K562 (cell line): ENCODE measurements at regions not wholly inside any gene's neighbourhood (a gene's known extent, or its start where the extent isn't known, plus 50 kb on each side); places are given as distances from the start of the nearest gene placed in this dataset.

Experiments
- FIP1L1 ChIP-seq: fragments of 200-400 bp; formaldehyde crosslinking; IDR thresholded peaks from 2 replicates; pipeline ENCODE4 v1.6.1; 2018; ENCODE audit warnings: mild to moderate bottlenecking, low read depth, low read length; ENCODE audit not compliant: poor library complexity, severe bottlenecking
- FOXK2 ChIP-seq, 2 experiments: fragments of 450-650 bp; IDR thresholded peaks in 1 of 2; conservative IDR thresholded peaks in 1 of 2; 2 replicates each; pipeline ENCODE4 v1.6.1; 2016; ENCODE audit warnings: low read depth in 2 of 2, mild to moderate bottlenecking in 1 of 2
- KDM4B ChIP-seq, 2 experiments: fragments of 450-650 bp in 1 of 2; sonication (generic) in 1 of 2; IDR thresholded peaks; 2 replicates each; pipeline ENCODE4 v1.6.1; 2016 to 2017; ENCODE audit warnings: borderline replicate concordance in 2 of 2, antibody characterized with exemption in 1 of 2, low read depth in 1 of 2, mild to moderate bottlenecking in 1 of 2
- POLR2A ChIP-seq: fragments of 450-650 bp; conservative IDR thresholded peaks from 2 replicates; pipeline ENCODE4 v1.6.1; 2016
- USF2 ChIP-seq: sonication (generic); formaldehyde crosslinking; IDR thresholded peaks from 2 replicates; pipeline ENCODE4 v1.5.0; 2020; ENCODE audit warnings: missing genetic modification reagents
- ZBTB33 ChIP-seq: sonication (generic); formaldehyde crosslinking; IDR thresholded peaks from 2 replicates; pipeline ENCODE4 v1.8.1; 2023; ENCODE audit warnings: mild to moderate bottlenecking, missing genetic modification reagents

- TF ChIP-seq USF2 (no peak), KDM4B (IDR thresholded peaks at IDR 0.05; ENCODE audit: borderline replicate concordance in 2 of 2, low read depth in 1 of 2) (no peak), FIP1L1 (no peak), FOXK2 (conservative IDR thresholded peaks at IDR 0.05 in 1 of 2, IDR thresholded peaks at IDR 0.05 in 1 of 2; ENCODE audit: low read depth in 2 of 2) (no peak), POLR2A (no peak), ZBTB33 (CRISPR knock-in tag) (no peak)
Observed at GRCh38 chr13:64480672-64481071, 2749.5 kb downstream of the PCDH9 start.
